C4-2B (cell line): ENCODE measurements at regions not wholly inside any gene's neighbourhood (a gene's known extent, or its start where the extent isn't known, plus 50 kb on each side); places are given as distances from the start of the nearest gene placed in this dataset.

Source experiments
- ZFX ChIP-seq: fragments of 450-650 bp; IDR thresholded peaks from 2 replicates; pipeline ENCODE4 v1.6.1; 2017
- TF ChIP-seq, protein P1 (sequence below): fragments of 450-650 bp; conservative IDR thresholded peaks from 2 replicates; pipeline ENCODE4 v1.5.1; 2017; ENCODE audit warnings: mild to moderate bottlenecking

DNA sequence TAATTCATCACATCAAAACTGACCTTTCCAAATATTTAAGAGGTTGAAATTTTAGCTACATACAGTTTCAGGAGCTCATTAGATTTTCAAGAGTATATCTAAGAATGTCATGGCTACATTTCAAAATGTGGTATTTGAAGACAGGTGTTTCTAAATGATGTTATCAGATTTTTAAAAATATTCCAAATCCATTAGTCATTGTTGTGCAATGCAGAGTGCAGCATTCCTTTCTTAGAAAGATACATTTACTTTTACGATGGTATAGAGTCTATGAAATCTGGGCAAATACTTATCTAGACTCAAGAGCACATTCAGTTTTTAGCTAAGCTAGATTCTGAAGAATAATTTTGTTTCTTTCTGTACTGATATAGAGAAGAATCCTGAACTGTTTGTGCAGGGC is 230.3 kb downstream of the CHRM3 start:
- TF ChIP-seq, protein P1, sequence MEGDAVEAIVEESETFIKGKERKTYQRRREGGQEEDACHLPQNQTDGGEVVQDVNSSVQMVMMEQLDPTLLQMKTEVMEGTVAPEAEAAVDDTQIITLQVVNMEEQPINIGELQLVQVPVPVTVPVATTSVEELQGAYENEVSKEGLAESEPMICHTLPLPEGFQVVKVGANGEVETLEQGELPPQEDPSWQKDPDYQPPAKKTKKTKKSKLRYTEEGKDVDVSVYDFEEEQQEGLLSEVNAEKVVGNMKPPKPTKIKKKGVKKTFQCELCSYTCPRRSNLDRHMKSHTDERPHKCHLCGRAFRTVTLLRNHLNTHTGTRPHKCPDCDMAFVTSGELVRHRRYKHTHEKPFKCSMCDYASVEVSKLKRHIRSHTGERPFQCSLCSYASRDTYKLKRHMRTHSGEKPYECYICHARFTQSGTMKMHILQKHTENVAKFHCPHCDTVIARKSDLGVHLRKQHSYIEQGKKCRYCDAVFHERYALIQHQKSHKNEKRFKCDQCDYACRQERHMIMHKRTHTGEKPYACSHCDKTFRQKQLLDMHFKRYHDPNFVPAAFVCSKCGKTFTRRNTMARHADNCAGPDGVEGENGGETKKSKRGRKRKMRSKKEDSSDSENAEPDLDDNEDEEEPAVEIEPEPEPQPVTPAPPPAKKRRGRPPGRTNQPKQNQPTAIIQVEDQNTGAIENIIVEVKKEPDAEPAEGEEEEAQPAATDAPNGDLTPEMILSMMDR = no peak
- no peak for TF ChIP-seq ZFX
